ENCODE measurements at regions not wholly inside any gene's neighbourhood (a gene's known extent, or its start where the extent isn't known, plus 50 kb on each side); places are given as distances from the start of the nearest gene placed in this dataset.

GRCh38 chr5:168007286-168007685, 284.2 kb upstream of the WWC1 start:
- ChIA-PET POLR2A (no interaction called here), RAD21 (ENCODE audit: unreplicated experiment) (no interaction called here), SMC1A (ENCODE audit: uncharacterized antibody, unreplicated experiment) (interaction anchor here (0.7 to 1.3 kb wide), 4 partner anchors 17 to 184 kb away, joined by 3 to 4 read pairs (median 3); no protein-coding TSS in a partner anchor), CTCF (interaction anchor here (0.6 kb wide), 1 partner anchor 1543 kb away, joined by 3 read pairs; no protein-coding TSS in a partner anchor)
- Histone ChIP-seq H3K4me3 (no peak overlapping the region), H3K27ac (ENCODE audit: control insufficient read depth, insufficient read depth) (no peak overlapping the region), H3K9ac (ENCODE audit: control insufficient read depth, insufficient read depth, low read length) (no peak overlapping the region), H3K9me3 (replicated peaks; ENCODE audit: control insufficient read depth, insufficient read depth, low read length) (no peaks in the 10 kb centered on the region), H3K4me1 (ENCODE audit: control insufficient read depth, insufficient read depth, low read length) (no peaks in the 10 kb centered on the region), H2AFZ (ENCODE audit: control insufficient read depth, low read depth, low read length) (no peak overlapping the region), H3K79me2 (ENCODE audit: control insufficient read depth, insufficient read depth, low read length) (no peaks in the 10 kb centered on the region), H3K27me3 (replicated peaks in 1 of 2; ENCODE audit: control insufficient read depth in 2 of 2, insufficient read depth in 2 of 2, low read length in 1 of 2) (no peaks in the 10 kb centered on the region; a peak in 1 of 4 replicates), H3K36me3 (ENCODE audit: control insufficient read depth in 2 of 2, insufficient read depth in 2 of 2, low read length in 1 of 2) (no peaks in the 10 kb centered on the region), H4K20me1 (ENCODE audit: control insufficient read depth, insufficient read depth) (no peaks in the 10 kb centered on the region), H3K4me2 (ENCODE audit: control insufficient read depth, insufficient read depth) (no peak overlapping the region)
- FAIRE-seq = no peak
- BruUV-seq (replicated peaks) = no TSS peak
- WGBS (ENCODE audit: insufficient coverage, insufficient replicate concordance, low lambda C conversion rate, missing lambda C conversion rate) = 24% methylated on average over 8 of the region's 8 CpGs
- DNase-seq (ENCODE audit: low read depth, low spot score) = no peak
- TF ChIP-seq, protein P1, sequence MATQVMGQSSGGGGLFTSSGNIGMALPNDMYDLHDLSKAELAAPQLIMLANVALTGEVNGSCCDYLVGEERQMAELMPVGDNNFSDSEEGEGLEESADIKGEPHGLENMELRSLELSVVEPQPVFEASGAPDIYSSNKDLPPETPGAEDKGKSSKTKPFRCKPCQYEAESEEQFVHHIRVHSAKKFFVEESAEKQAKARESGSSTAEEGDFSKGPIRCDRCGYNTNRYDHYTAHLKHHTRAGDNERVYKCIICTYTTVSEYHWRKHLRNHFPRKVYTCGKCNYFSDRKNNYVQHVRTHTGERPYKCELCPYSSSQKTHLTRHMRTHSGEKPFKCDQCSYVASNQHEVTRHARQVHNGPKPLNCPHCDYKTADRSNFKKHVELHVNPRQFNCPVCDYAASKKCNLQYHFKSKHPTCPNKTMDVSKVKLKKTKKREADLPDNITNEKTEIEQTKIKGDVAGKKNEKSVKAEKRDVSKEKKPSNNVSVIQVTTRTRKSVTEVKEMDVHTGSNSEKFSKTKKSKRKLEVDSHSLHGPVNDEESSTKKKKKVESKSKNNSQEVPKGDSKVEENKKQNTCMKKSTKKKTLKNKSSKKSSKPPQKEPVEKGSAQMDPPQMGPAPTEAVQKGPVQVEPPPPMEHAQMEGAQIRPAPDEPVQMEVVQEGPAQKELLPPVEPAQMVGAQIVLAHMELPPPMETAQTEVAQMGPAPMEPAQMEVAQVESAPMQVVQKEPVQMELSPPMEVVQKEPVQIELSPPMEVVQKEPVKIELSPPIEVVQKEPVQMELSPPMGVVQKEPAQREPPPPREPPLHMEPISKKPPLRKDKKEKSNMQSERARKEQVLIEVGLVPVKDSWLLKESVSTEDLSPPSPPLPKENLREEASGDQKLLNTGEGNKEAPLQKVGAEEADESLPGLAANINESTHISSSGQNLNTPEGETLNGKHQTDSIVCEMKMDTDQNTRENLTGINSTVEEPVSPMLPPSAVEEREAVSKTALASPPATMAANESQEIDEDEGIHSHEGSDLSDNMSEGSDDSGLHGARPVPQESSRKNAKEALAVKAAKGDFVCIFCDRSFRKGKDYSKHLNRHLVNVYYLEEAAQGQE (IDR thresholded peaks at IDR 0.05; ENCODE audit: low read depth, low read length) = no peak
- TF ChIP-seq ASH2L (IDR thresholded peaks at IDR 0.05; ENCODE audit: borderline replicate concordance, low read depth) = no peak
- TF ChIP-seq, protein P2, sequence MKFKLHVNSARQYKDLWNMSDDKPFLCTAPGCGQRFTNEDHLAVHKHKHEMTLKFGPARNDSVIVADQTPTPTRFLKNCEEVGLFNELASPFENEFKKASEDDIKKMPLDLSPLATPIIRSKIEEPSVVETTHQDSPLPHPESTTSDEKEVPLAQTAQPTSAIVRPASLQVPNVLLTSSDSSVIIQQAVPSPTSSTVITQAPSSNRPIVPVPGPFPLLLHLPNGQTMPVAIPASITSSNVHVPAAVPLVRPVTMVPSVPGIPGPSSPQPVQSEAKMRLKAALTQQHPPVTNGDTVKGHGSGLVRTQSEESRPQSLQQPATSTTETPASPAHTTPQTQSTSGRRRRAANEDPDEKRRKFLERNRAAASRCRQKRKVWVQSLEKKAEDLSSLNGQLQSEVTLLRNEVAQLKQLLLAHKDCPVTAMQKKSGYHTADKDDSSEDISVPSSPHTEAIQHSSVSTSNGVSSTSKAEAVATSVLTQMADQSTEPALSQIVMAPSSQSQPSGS (IDR thresholded peaks at IDR 0.05; ENCODE audit: low read length) = no peak
- TF ChIP-seq EED (IDR thresholded peaks at IDR 0.05; ENCODE audit: low read depth) = no peak
- TF ChIP-seq, protein P3, sequence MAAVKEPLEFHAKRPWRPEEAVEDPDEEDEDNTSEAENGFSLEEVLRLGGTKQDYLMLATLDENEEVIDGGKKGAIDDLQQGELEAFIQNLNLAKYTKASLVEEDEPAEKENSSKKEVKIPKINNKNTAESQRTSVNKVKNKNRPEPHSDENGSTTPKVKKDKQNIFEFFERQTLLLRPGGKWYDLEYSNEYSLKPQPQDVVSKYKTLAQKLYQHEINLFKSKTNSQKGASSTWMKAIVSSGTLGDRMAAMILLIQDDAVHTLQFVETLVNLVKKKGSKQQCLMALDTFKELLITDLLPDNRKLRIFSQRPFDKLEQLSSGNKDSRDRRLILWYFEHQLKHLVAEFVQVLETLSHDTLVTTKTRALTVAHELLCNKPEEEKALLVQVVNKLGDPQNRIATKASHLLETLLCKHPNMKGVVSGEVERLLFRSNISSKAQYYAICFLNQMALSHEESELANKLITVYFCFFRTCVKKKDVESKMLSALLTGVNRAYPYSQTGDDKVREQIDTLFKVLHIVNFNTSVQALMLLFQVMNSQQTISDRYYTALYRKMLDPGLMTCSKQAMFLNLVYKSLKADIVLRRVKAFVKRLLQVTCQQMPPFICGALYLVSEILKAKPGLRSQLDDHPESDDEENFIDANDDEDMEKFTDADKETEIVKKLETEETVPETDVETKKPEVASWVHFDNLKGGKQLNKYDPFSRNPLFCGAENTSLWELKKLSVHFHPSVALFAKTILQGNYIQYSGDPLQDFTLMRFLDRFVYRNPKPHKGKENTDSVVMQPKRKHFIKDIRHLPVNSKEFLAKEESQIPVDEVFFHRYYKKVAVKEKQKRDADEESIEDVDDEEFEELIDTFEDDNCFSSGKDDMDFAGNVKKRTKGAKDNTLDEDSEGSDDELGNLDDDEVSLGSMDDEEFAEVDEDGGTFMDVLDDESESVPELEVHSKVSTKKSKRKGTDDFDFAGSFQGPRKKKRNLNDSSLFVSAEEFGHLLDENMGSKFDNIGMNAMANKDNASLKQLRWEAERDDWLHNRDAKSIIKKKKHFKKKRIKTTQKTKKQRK (IDR thresholded peaks at IDR 0.05; ENCODE audit: low read depth, low read length) = no peak
- no peak for TF ChIP-seq MEF2B (IDR thresholded peaks at IDR 0.05; ENCODE audit: partially characterized antibody, poor library complexity, severe bottlenecking)
- no peak for TF ChIP-seq ZBTB4 (CRISPR knock-in tag; IDR thresholded peaks at IDR 0.05)
- no peak for TF ChIP-seq TBL1XR1 (IDR thresholded peaks at IDR 0.05; ENCODE audit: low read depth, low read length)
- intact Hi-C loops (cut with micrococcal nuclease; ENCODE audit: unreplicated experiment) = no loop called here
- ATAC-seq = no peak
- in situ Hi-C loops (cut with MboI) = no loop called here

Data from GM12878 (cell line).